Ovary (tissue), 7 donors: ENCODE measurements at regions not wholly inside any gene's neighbourhood (a gene's known extent, or its start where the extent isn't known, plus 50 kb on each side); places are given as distances from the start of the nearest gene placed in this dataset.

Experiments
- DNase-seq, 5 donors: peaks; one replicate each; pipeline ENCODE4 v3.0.0-alpha.2; 2019 to 2020
- H3K27ac ChIP-seq, 2 donors: fragments of 200-600 bp; one replicate each; pipeline versions ENCODE4 v1.5.1 to v1.8.0; 2019 to 2022
- H3K27me3 ChIP-seq: fragments of 200-600 bp; one replicate; pipeline ENCODE4 v1.8.0; 2022
- H3K36me3 ChIP-seq: fragments of 200-600 bp; sonication (generic); one replicate; pipeline ENCODE4 v1.5.1; 2019
- H3K4me1 ChIP-seq: one replicate; pipeline ENCODE4 v1.8.1; 2013; ENCODE audit warnings: mild to moderate bottlenecking, moderate library complexity; ENCODE audit not compliant: insufficient read depth
- H3K4me3 ChIP-seq: fragments of 200-600 bp; sonication (generic); one replicate; pipeline ENCODE4 v1.5.1; 2017
- H3K9me3 ChIP-seq, 2 donors: fragments of 200-600 bp in 1 of 2; sonication (generic) in 1 of 2; one replicate each; pipeline versions ENCODE4 v1.5.1 to v1.8.1; 2013 to 2019; ENCODE audit warnings: mild to moderate bottlenecking in 1 of 2, moderate library complexity in 1 of 2
- CTCF ChIP-seq, 3 donors: fragments of 450-650 bp in 2 of 3; fragments of 200-600 bp in 1 of 3; IDR thresholded peaks; one replicate each; pipeline versions ENCODE4 v1.5.1 to v1.8.0; 2016 to 2022; ENCODE audit warnings: antibody characterized with exemption in 3 of 3, mild to moderate bottlenecking in 1 of 3
- EP300 ChIP-seq: sonication (generic); formaldehyde crosslinking; IDR thresholded peaks from one replicate; pipeline ENCODE4 v1.6.1; 2017; ENCODE audit warnings: antibody characterized with exemption
- POLR2A ChIP-seq: fragments of 450-650 bp; IDR thresholded peaks from one replicate; pipeline ENCODE4 v1.6.1; 2017; ENCODE audit warnings: antibody characterized with exemption, mild to moderate bottlenecking, moderate library complexity
- WGBS, 3 donors: extraction: QIAGEN DNeasy Blood & Tissue Kit in 1 of 3; methylation state at CpG; one replicate each; pipeline versions ENCODE4 v1.1.5 to v1.1.7; 2013 to 2017; 5-methylcytosine and 5-hydroxymethylcytosine counted together
- intact Hi-C, 4 donors: fragments of 100-400 bp; cut with DNase I; formaldehyde crosslinking; loops; one replicate each; pipeline versions ENCODE4 v1.11.0 to v1.15.1; 2022 to 2023
- donor health status: DM: no; HTN: no; CAD: no; lungs with moderate emphysema.
- donor health status: DM: no; HTN: no; CAD: no.
- donor health status: Bipolar disorder and iron deficiency.
- donor health status: DM: no; HTN: no; CAD: no.
- donor health status: DM: yes; HTN: yes; CAD: no.

- TF ChIP-seq CTCF (IDR thresholded peaks at IDR 0.05) (no peak), EP300 (no peak), POLR2A (no peak)
- H3K4me1 ChIP-seq: no peaks in the 10 kb centered on the region
- intact Hi-C loops: no loop called here
- H3K36me3 ChIP-seq: no peaks in the 10 kb centered on the region
- H3K9me3 ChIP-seq: no peaks in the 10 kb centered on the region
- H3K27ac ChIP-seq: no peak overlapping the region
- no peak overlapping the region for H3K4me3 ChIP-seq
- 22 to 33% (median 24%) methylated on average over 1 of the region's 1 CpG for WGBS, 3 donors
- DNase-seq: no peak
- H3K27me3 ChIP-seq: no peaks in the 10 kb centered on the region
These were observed 939.5 kb downstream of the EPHA7 start for GRCh38 chr6:92479831-92480230.

DNA sequence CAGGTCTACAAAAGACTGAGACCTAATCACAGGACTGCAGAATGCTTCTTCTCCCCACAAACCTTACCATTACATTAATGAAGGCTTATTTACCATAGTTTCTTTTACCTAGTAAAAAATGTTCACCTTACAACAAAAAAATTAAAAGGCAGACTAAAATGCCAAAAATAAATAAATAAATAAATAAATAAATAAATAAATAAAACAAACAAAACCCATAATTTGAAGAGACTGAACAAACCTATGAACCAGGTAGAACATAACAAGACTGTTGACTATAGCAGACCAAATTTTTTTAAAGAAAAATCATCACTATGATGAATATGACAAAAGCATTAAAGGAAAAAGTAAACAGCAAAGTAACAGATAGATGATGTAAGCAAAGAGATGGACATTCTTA lies 946.3 kb downstream of the EPHA7 start:
- Histone ChIP-seq H3K4me3 (no peak overlapping the region), H3K36me3 (no peaks in the 10 kb centered on the region), H3K4me1 (no peaks in the 10 kb centered on the region), H3K27me3 (no peaks in the 10 kb centered on the region), H3K9me3 (no peaks in the 10 kb centered on the region), H3K27ac (no peak overlapping the region)
- TF ChIP-seq CTCF (IDR thresholded peaks at IDR 0.05) (no peak), EP300 (no peak), POLR2A (no peak)
- intact Hi-C loops: no loop called here
- DNase-seq: no peak

GRCh38 chr6:92469186-92469828 lies 950.1 kb downstream of the EPHA7 start:
- WGBS, 3 donors: 78 to 84% (median 79%) methylated on average over 4 of the region's 4 CpGs

GRCh38 chr6:92468066-92468465 lies 951.3 kb downstream of the EPHA7 start:
- TF ChIP-seq EP300: no peak
- Histone ChIP-seq H3K36me3 (no peaks in the 10 kb centered on the region), H3K4me1 (no peaks in the 10 kb centered on the region), H3K9me3 (no peaks in the 10 kb centered on the region), H3K27me3 (no peaks in the 10 kb centered on the region), H3K27ac (no peak overlapping the region), H3K4me3 (no peak overlapping the region)
- intact Hi-C loops: no loop called here
- DNase-seq: no peak

More at GRCh38 chr6:92469186-92469828, 950.1 kb downstream of the EPHA7 start:
- Histone ChIP-seq H3K4me3 (no peak overlapping the region), H3K27ac (no peak overlapping the region), H3K4me1 (no peaks in the 10 kb centered on the region), H3K27me3 (no peaks in the 10 kb centered on the region), H3K9me3 (no peaks in the 10 kb centered on the region), H3K36me3 (no peaks in the 10 kb centered on the region)
- no peak for DNase-seq
- no peak for TF ChIP-seq POLR2A
- TF ChIP-seq EP300: no peak
- no peak for TF ChIP-seq CTCF (IDR thresholded peaks at IDR 0.05)
- intact Hi-C loops: no loop called here

GRCh38 chr6:92460133-92460532 lies 959.2 kb downstream of the EPHA7 start:
- H3K27me3 ChIP-seq: no peaks in the 10 kb centered on the region
- 38 to 47% (median 44%) methylated on average over 2 of the region's 2 CpGs for WGBS, 3 donors
- no peak for DNase-seq
- TF ChIP-seq EP300: no peak
- no peak for TF ChIP-seq POLR2A
- TF ChIP-seq CTCF (IDR thresholded peaks at IDR 0.05): no peak
- no peaks in the 10 kb centered on the region for H3K4me1 ChIP-seq
- no peaks in the 10 kb centered on the region for H3K9me3 ChIP-seq
- no peaks in the 10 kb centered on the region for H3K36me3 ChIP-seq
- intact Hi-C loops: no loop called here
- H3K27ac ChIP-seq: no peak overlapping the region
- H3K4me3 ChIP-seq: no peak overlapping the region
